Right atrium auricular region (tissue), 2 donors: ENCODE measurements at regions not wholly inside any gene's neighbourhood (a gene's known extent, or its start where the extent isn't known, plus 50 kb on each side); places are given as distances from the start of the nearest gene placed in this dataset.

ENCODE experiments used
- DNase-seq: peaks from one replicate; pipeline ENCODE4 v3.0.0-alpha.2; 2019; ENCODE audit warnings: low spot score
- H3K27ac ChIP-seq, 2 donors: fragments of 200-600 bp; sonication (generic); 1 replicate in 1 of 2; 2 replicates in 1 of 2; pipeline ENCODE4 v1.5.1; 2016 to 2019
- H3K27me3 ChIP-seq, 2 donors: fragments of 200-600 bp; sonication (generic); one replicate each; pipeline versions ENCODE4 v1.5.1 to v1.6.0; 2017 to 2019
- H3K36me3 ChIP-seq: fragments of 200-600 bp; sonication (generic); one replicate; pipeline ENCODE4 v1.5.1; 2016
- H3K4me1 ChIP-seq, 2 donors: fragments of 200-600 bp; sonication (generic); one replicate each; pipeline versions ENCODE4 v1.5.1 to v1.6.0; 2017 to 2019
- H3K4me3 ChIP-seq, 2 donors: fragments of 200-600 bp; sonication (generic); 1 replicate in 1 of 2; 2 replicates in 1 of 2; pipeline ENCODE4 v1.5.1; 2017 to 2019; ENCODE audit warnings: mild to moderate bottlenecking in 1 of 2, moderate library complexity in 1 of 2
- H3K9me3 ChIP-seq, 2 donors: fragments of 200-600 bp; sonication (generic); one replicate each; pipeline ENCODE4 v1.5.1; 2019
- CTCF ChIP-seq, 2 donors: fragments of 200-600 bp; sonication (generic); IDR thresholded peaks; one replicate each; pipeline ENCODE4 v1.5.1; 2019; ENCODE audit warnings: antibody characterized with exemption in 2 of 2

- H3K4me3 ChIP-seq: no peak overlapping the region
- no peaks in the 10 kb centered on the region for H3K27me3 ChIP-seq
- no peak for DNase-seq
- H3K9me3 ChIP-seq: no peaks in the 10 kb centered on the region
- no peaks in the 10 kb centered on the region for H3K36me3 ChIP-seq
- no peak for TF ChIP-seq CTCF (IDR thresholded peaks at IDR 0.05)
- H3K4me1 ChIP-seq: no peaks in the 10 kb centered on the region
- no peak overlapping the region for H3K27ac ChIP-seq
Measured at GRCh38 chr2:204473224-204473623, 72.1 kb upstream of the PARD3B start.

GRCh38 chr2:204475399-204475798 lies 69.9 kb upstream of the PARD3B start:
- H3K27ac ChIP-seq: no peak overlapping the region
- no peaks in the 10 kb centered on the region for H3K36me3 ChIP-seq
- no peaks in the 10 kb centered on the region for H3K27me3 ChIP-seq
- no peak for DNase-seq
- H3K4me1 ChIP-seq: no peaks in the 10 kb centered on the region
- H3K9me3 ChIP-seq: no peaks in the 10 kb centered on the region
- no peak for TF ChIP-seq CTCF (IDR thresholded peaks at IDR 0.05)
- no peak overlapping the region for H3K4me3 ChIP-seq

- H3K27me3 ChIP-seq: no peaks in the 10 kb centered on the region
- no peak overlapping the region for H3K27ac ChIP-seq
- no peak for TF ChIP-seq CTCF (IDR thresholded peaks at IDR 0.05)
- no peak overlapping the region for H3K4me3 ChIP-seq
- no peaks in the 10 kb centered on the region for H3K4me1 ChIP-seq
- DNase-seq: no peak
- H3K36me3 ChIP-seq: no peaks in the 10 kb centered on the region
- H3K9me3 ChIP-seq: no peaks in the 10 kb centered on the region
Measured at GRCh38 chr2:204477358-204477950, 67.8 kb upstream of the PARD3B start.

GRCh38 chr2:204479557-204479956 lies 65.7 kb upstream of the PARD3B start:
- Histone ChIP-seq H3K27ac (no peak overlapping the region), H3K36me3 (no peaks in the 10 kb centered on the region), H3K4me3 (no peak overlapping the region), H3K27me3 (no peaks in the 10 kb centered on the region), H3K9me3 (no peaks in the 10 kb centered on the region), H3K4me1 (no peaks in the 10 kb centered on the region)
- no peak for DNase-seq
- no peak for TF ChIP-seq CTCF (IDR thresholded peaks at IDR 0.05)

- Histone ChIP-seq H3K27ac (no peak overlapping the region), H3K4me1 (no peaks in the 10 kb centered on the region), H3K36me3 (no peaks in the 10 kb centered on the region), H3K9me3 (no peaks in the 10 kb centered on the region), H3K27me3 (no peaks in the 10 kb centered on the region), H3K4me3 (no peak overlapping the region)
- TF ChIP-seq CTCF (IDR thresholded peaks at IDR 0.05): no peak
- DNase-seq: no peak
Measured at GRCh38 chr2:204480676-204481075, 64.6 kb upstream of the PARD3B start.

- H3K4me3 ChIP-seq: no peak overlapping the region
- TF ChIP-seq CTCF (IDR thresholded peaks at IDR 0.05): no peak
- DNase-seq: no peak
- no peaks in the 10 kb centered on the region for H3K9me3 ChIP-seq
- H3K36me3 ChIP-seq: no peaks in the 10 kb centered on the region
- H3K4me1 ChIP-seq: no peaks in the 10 kb centered on the region
- H3K27me3 ChIP-seq: no peaks in the 10 kb centered on the region
- no peak overlapping the region for H3K27ac ChIP-seq
Measured at GRCh38 chr2:204483608-204484081, 61.6 kb upstream of the PARD3B start.
